ENCODE measurements at regions not wholly inside any gene's neighbourhood (a gene's known extent, or its start where the extent isn't known, plus 50 kb on each side); places are given as distances from the start of the nearest gene placed in this dataset.

DNA sequence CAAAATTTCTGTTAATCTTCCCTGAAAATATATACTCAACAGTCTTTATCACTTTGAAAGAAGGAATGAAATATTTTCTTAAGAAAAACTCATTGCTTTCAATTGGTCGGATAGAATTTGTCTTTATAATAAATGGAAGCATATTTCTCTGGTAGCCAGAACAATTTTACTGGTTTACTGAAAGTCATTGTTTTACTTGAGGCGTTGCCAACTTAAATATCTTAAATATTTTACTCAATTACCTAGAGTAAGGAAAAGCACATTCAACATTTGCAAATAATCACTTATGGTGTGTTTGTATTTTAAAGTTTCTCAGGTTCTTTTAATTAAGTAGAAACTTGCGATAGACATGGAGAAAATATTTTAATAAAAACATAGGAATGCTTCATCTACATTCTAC lies 1181.7 kb downstream of the EFNA5 start:
- H3K27me3 ChIP-seq (ENCODE audit: control insufficient read depth in 4 of 4, insufficient read depth in 4 of 4, low read length in 3 of 4) = no peaks in the 10 kb centered on the region
- H3K9me3 ChIP-seq (ENCODE audit: control insufficient read depth in 4 of 4, low read length in 3 of 4) = no peaks in the 10 kb centered on the region
- WGBS = 72% methylated on average over 3 of the region's 3 CpGs
- no peaks in the 10 kb centered on the region for H3K36me3 ChIP-seq (ENCODE audit: control insufficient read depth in 4 of 4, insufficient read depth in 3 of 4, low read depth in 1 of 4, low read length in 3 of 4)
- no peak for DNase-seq (ENCODE audit: low spot score)
- no peak overlapping the region for H3K27ac ChIP-seq (ENCODE audit: low read depth in 1 of 2, low read length in 2 of 2)
- H3K4me3 ChIP-seq (ENCODE audit: low read depth in 1 of 3, low read length in 3 of 3) = no peak overlapping the region
- H3K9ac ChIP-seq (ENCODE audit: low read depth in 1 of 2, low read length in 2 of 2) = no peak overlapping the region
- no peaks in the 10 kb centered on the region for H3K4me1 ChIP-seq (ENCODE audit: control insufficient read depth in 4 of 4, insufficient read depth in 4 of 4, low read length in 3 of 4)
- TF ChIP-seq FOXA1 (IDR thresholded peaks at IDR 0.05) (no peak), YY1 (IDR thresholded peaks at IDR 0.05) (no peak), SP1 (IDR thresholded peaks at IDR 0.05) (no peak), TAF1 (conservative IDR thresholded peaks at IDR 0.05) (no peak), HNF4A (conservative IDR thresholded peaks at IDR 0.05) (no peak), EGR1 (IDR thresholded peaks at IDR 0.05; ENCODE audit: low read depth in 2 of 2) (no peak)
- TF ChIP-seq, protein P1, sequence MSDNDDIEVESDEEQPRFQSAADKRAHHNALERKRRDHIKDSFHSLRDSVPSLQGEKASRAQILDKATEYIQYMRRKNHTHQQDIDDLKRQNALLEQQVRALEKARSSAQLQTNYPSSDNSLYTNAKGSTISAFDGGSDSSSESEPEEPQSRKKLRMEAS (IDR thresholded peaks at IDR 0.05) = no peak
- TF ChIP-seq, protein P2, sequence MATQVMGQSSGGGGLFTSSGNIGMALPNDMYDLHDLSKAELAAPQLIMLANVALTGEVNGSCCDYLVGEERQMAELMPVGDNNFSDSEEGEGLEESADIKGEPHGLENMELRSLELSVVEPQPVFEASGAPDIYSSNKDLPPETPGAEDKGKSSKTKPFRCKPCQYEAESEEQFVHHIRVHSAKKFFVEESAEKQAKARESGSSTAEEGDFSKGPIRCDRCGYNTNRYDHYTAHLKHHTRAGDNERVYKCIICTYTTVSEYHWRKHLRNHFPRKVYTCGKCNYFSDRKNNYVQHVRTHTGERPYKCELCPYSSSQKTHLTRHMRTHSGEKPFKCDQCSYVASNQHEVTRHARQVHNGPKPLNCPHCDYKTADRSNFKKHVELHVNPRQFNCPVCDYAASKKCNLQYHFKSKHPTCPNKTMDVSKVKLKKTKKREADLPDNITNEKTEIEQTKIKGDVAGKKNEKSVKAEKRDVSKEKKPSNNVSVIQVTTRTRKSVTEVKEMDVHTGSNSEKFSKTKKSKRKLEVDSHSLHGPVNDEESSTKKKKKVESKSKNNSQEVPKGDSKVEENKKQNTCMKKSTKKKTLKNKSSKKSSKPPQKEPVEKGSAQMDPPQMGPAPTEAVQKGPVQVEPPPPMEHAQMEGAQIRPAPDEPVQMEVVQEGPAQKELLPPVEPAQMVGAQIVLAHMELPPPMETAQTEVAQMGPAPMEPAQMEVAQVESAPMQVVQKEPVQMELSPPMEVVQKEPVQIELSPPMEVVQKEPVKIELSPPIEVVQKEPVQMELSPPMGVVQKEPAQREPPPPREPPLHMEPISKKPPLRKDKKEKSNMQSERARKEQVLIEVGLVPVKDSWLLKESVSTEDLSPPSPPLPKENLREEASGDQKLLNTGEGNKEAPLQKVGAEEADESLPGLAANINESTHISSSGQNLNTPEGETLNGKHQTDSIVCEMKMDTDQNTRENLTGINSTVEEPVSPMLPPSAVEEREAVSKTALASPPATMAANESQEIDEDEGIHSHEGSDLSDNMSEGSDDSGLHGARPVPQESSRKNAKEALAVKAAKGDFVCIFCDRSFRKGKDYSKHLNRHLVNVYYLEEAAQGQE (IDR thresholded peaks at IDR 0.05) = no peak
- TF ChIP-seq, protein P3, sequence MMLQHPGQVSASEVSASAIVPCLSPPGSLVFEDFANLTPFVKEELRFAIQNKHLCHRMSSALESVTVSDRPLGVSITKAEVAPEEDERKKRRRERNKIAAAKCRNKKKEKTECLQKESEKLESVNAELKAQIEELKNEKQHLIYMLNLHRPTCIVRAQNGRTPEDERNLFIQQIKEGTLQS (IDR thresholded peaks at IDR 0.05) = no peak

DNA sequence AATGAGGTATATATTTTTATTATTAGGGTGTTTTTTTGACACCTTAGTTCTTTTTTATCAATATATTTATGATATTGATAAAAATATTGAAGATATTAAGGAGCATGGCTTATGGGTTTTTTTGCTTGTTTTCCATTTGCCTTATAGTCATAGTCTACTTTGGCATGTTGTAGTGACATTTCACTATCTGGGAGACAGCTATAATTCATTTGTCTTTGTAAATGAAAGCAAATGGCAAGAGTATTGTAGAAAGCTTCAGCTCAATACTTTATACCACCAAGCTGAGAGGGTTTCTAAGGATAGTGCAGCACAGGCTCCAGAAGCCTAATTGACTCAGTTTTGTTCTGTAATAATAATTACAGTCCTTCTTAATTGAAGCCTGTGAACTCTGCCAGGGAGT lies 1182.3 kb downstream of the EFNA5 start:
- Histone ChIP-seq H3K27ac (ENCODE audit: low read depth in 1 of 2, low read length in 2 of 2) (no peak overlapping the region), H3K4me3 (ENCODE audit: low read depth in 1 of 3, low read length in 3 of 3) (no peak overlapping the region), H3K27me3 (ENCODE audit: control insufficient read depth in 4 of 4, insufficient read depth in 4 of 4, low read length in 3 of 4) (no peaks in the 10 kb centered on the region), H3K9me3 (ENCODE audit: control insufficient read depth in 4 of 4, low read length in 3 of 4) (no peaks in the 10 kb centered on the region), H3K4me1 (ENCODE audit: control insufficient read depth in 4 of 4, insufficient read depth in 4 of 4, low read length in 3 of 4) (no peaks in the 10 kb centered on the region), H3K9ac (ENCODE audit: low read depth in 1 of 2, low read length in 2 of 2) (no peak overlapping the region), H3K36me3 (ENCODE audit: control insufficient read depth in 4 of 4, insufficient read depth in 3 of 4, low read depth in 1 of 4, low read length in 3 of 4) (no peaks in the 10 kb centered on the region)
- TF ChIP-seq GABPA (IDR thresholded peaks at IDR 0.05 in 1 of 2, conservative IDR thresholded peaks at IDR 0.05 in 1 of 2) = no peak
- TF ChIP-seq FOXA2 (IDR thresholded peaks at IDR 0.05) = no peak
- TF ChIP-seq, protein P3 (IDR thresholded peaks at IDR 0.05) = no peak
- no peak for TF ChIP-seq NR2F2 (IDR thresholded peaks at IDR 0.05)
- no peak for TF ChIP-seq JUND (IDR thresholded peaks at IDR 0.05)
- no peak for TF ChIP-seq SP1 (IDR thresholded peaks at IDR 0.05)
- no peak for TF ChIP-seq TAF1 (conservative IDR thresholded peaks at IDR 0.05)
- no peak for TF ChIP-seq RXRA (IDR thresholded peaks at IDR 0.05)
- TF ChIP-seq, protein P1 (IDR thresholded peaks at IDR 0.05) = no peak
- no peak for TF ChIP-seq HNF4A (conservative IDR thresholded peaks at IDR 0.05)
- no peak for TF ChIP-seq HNF4G (IDR thresholded peaks at IDR 0.05)
- no peak for TF ChIP-seq EGR1 (IDR thresholded peaks at IDR 0.05; ENCODE audit: low read depth in 2 of 2)
- TF ChIP-seq YY1 (IDR thresholded peaks at IDR 0.05) = no peak
- TF ChIP-seq, protein P4, sequence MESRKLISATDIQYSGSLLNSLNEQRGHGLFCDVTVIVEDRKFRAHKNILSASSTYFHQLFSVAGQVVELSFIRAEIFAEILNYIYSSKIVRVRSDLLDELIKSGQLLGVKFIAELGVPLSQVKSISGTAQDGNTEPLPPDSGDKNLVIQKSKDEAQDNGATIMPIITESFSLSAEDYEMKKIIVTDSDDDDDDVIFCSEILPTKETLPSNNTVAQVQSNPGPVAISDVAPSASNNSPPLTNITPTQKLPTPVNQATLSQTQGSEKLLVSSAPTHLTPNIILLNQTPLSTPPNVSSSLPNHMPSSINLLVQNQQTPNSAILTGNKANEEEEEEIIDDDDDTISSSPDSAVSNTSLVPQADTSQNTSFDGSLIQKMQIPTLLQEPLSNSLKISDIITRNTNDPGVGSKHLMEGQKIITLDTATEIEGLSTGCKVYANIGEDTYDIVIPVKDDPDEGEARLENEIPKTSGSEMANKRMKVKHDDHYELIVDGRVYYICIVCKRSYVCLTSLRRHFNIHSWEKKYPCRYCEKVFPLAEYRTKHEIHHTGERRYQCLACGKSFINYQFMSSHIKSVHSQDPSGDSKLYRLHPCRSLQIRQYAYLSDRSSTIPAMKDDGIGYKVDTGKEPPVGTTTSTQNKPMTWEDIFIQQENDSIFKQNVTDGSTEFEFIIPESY (IDR thresholded peaks at IDR 0.05) = no peak
- TF ChIP-seq, protein P5, sequence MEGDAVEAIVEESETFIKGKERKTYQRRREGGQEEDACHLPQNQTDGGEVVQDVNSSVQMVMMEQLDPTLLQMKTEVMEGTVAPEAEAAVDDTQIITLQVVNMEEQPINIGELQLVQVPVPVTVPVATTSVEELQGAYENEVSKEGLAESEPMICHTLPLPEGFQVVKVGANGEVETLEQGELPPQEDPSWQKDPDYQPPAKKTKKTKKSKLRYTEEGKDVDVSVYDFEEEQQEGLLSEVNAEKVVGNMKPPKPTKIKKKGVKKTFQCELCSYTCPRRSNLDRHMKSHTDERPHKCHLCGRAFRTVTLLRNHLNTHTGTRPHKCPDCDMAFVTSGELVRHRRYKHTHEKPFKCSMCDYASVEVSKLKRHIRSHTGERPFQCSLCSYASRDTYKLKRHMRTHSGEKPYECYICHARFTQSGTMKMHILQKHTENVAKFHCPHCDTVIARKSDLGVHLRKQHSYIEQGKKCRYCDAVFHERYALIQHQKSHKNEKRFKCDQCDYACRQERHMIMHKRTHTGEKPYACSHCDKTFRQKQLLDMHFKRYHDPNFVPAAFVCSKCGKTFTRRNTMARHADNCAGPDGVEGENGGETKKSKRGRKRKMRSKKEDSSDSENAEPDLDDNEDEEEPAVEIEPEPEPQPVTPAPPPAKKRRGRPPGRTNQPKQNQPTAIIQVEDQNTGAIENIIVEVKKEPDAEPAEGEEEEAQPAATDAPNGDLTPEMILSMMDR (IDR thresholded peaks at IDR 0.05; ENCODE audit: low read depth, low read length, missing input control) = no peak
- no peak for DNase-seq (ENCODE audit: low spot score)

Measured in liver (tissue), 8 donors.